NCI-H1105 treated with DMSO at 0.1 percent for 48 hours (cell line): ENCODE measurements at regions not wholly inside any gene's neighbourhood (a gene's known extent, or its start where the extent isn't known, plus 50 kb on each side); places are given as distances from the start of the nearest gene placed in this dataset.

Experiments used
- DNase-seq: peaks from one replicate; lab custom pipeline; 2025; lab: John Stamatoyannopoulos, UW

DNA sequence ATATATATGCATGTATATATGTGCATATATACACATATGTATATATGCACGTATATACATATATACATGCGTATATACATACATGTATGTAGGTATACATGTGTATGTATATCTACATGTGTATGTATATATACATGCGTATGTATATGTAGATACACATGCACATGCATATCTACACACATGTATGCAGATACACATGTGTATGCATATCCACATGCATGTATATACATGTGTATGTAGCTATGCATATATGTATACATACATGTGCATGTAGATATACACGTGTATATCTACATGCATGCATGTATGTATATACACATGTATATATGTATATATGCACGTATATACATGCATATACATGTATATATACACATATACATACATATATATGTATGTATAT lies 95.8 kb upstream of the STEAP4 start:
- no peak for DNase-seq

DNA sequence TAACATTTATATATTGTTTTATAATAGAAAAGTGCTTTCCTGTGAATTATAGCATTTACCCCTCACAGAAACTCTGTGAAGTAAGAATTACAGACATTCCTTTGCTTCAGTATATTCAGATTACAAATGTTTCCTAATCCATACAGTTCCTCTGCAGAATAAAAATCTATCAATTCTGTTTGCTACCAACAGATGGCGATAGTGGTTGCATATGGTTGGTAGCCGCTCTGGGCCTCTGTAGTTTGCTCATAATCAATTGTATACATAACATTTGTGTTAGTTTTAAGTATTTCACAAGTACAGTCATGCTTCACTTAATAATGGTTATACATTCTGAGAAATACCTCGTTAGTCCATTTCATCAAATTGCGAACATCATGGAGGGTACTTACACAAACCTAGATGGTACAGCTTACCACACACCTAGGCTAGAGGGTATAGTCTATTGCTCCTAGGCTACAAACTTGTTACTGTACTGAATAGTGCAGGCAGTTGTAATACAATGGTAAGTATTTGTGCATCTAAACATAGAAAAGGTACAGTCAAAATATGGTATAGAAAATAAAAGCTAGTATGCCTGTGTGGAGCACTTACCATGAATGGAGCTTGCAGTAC lies 94.4 kb upstream of the STEAP4 start:
- peak; percentile 24 for DNase-seq

DNA sequence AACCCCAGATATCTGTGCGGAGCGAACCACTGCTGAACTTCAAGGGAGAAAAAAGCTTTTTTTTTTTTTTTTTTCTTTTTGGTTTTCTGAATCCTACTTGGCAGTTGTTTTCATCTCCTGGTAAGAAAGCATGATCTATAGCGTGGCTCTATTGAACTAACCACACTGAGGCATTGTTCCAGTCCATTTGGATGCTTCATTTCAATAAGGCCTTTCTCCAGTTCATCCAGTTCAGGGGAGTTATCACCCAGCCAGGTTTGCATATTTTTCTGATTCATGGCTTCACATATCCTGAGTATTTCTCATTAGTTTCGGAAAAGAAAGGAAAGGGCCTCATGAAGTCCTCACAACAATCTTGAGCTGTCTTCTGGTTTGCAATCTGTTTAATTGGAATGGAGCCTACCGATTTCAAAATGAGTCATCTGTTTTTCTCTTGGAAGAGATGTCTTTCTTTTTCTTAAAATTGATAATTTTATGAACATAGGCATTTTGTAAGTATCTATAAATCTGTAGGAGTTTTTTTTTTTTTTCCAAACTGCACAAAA lies 93.1 kb upstream of the STEAP4 start:
- DNase-seq = no peak

DNA sequence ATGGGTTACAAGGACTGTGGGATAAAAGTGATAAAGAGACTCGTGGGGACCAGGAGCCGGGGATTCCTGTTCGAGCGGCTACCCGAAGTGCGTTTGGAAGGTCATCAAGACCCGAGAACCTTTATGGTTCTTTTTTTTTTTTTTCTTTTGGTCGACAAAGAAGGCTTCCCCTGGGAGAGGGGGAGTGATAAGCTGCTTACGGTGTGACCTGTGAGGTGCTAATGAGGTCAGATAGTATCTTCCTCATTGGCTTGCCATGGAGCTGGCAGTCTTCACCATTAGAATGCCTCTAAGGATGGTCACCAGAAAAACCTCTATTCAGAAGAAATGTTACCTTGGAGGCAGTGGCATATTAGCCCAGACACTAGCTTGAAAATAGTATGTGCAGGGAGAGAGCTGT lies 92.3 kb upstream of the STEAP4 start:
- no peak for DNase-seq

DNA sequence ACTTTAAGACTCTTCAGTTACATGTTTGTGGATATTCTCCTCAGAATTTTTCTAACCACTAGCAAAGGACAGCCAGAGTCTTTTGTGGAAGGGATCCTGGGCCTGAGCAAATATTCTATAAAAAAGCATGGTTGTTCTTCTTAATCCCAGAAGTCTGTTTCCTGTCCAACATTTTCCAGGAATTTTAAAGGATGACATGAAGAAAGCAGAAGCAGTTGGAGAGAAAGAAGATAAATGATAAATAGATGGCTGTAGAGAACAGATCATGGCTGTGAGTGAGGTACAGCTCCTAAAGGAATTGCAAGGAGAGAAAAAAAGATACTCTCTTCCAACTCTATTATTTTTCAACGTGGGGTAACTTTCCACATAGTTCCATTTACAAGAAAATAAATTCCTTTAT lies 91.8 kb upstream of the STEAP4 start:
- DNase-seq = no peak

DNA sequence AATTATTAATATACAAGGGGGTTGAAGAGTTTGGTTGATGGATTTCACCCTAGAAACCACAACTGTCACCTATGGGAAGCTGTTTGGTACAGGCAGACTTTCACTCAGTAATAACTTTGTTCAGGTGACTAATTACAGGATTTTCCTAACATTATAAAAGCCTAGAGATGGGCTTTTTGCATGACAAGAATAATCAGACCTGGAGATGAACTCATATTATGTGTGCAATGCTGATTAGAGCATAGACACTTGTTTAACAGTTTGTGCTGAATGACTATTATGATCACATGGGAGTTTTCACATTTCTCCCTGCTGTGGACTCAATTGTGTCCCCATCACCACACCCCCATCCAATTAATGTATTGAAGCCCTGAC lies 90.2 kb upstream of the STEAP4 start:
- DNase-seq = no peak

DNA sequence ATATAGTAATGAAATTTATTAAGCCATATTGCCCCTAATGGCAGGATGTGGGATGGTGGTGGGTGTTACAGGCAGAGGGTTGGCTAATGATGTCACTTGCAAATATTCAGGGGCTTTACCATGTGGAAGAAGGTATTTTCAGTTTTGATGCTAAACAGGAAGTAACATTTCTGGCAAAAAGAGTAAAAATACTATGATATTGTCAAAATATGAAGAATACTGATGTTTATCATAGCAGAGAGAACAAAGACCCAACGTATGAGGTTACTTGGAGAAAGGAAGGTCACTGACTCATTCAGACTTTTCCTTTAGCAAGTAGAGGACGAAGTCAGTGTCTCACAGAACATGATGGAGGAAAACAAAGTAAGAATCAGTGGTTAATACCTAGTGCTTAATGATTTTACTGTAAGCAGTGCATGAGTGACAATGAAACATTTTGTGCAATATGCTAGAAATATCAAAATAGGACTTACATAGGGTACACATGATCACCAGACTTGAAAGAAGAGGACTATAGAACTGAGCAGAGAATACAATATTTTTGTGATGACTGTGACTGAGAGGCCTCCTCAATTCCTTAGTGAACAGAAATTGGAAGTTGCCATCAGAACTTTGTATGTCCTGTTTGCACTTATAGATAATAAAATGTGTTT lies 89.7 kb upstream of the STEAP4 start:
- no peak for DNase-seq

DNA sequence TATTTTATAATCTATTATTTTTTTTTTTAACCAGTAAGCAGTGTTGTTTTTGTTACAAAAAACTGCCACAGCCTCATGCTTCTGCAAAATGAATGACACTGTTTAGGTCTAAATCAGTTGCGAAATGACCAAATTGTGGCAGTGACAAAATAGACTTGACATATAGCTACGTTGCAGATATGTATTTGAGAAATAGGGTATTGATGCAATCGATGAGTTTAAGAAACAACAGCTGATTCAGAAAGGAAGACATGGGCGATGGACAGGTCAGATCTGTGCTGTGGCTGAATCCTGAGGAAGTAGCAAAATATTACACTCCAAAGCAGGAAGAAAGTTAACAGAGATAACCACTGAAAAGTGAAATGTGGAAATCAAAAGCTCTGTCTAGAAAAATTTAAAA lies 89.0 kb upstream of the STEAP4 start:
- DNase-seq = no peak

DNA sequence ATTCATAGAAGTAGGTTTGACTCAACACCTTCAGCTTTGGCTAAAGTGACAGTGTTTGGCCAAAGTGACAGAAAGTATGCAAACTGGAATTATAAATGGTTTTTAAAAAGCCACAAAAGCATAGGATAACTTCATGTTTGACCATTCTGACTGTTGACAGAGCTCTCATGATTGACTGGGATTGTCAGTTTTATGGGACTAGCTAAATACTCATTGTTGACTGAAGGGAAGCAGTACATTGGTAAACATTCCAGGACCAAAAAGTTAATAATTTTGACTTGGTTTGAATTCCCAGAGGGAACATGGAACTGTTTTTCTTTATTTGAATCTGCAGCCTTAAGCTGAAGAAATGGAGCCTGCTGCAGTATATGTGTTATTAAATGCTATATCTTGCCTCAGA lies 84.6 kb upstream of the STEAP4 start:
- no peak for DNase-seq

DNA sequence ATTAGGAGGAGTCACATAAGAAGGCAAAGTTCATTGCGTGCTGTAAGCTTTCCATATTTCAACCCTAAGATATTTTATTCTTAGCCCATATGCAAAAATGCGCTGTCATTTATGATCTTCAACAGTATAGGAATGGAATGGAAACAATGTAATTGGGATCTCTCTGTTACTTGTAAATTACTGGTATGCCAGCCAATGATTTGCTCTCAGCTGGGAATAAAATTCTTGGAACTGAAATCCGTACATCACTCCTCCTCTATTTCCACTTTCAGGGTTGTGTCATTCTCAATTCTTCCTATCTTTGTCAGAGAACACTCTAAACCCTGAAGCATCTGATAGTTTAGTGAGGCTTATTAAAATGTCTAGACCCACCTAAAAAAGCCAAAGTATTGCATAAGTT lies 80.7 kb upstream of the STEAP4 start:
- no peak for DNase-seq

DNA sequence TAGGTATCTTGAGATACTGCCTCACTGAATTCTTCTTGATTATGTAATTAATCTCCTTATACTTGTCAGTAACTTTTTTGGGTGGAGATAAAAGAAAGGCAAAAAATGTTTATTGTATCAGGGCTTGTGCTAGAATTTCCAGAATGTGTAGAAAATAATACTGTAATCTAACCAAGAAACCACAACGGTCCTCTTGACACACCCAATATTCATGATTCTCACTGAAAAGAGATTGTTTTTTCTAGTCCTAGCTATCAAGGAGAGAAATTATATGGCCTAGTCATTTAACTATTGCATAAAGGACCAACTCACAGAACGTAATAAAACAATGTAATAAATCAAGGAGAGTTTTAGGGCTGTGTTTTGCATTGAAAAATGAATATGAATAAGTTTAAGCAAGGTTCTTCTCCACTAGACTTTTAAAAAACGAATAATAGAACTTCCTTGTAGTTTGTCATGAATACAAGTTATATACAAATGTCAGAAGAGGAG lies 80.0 kb upstream of the STEAP4 start:
- no peak for DNase-seq

DNA sequence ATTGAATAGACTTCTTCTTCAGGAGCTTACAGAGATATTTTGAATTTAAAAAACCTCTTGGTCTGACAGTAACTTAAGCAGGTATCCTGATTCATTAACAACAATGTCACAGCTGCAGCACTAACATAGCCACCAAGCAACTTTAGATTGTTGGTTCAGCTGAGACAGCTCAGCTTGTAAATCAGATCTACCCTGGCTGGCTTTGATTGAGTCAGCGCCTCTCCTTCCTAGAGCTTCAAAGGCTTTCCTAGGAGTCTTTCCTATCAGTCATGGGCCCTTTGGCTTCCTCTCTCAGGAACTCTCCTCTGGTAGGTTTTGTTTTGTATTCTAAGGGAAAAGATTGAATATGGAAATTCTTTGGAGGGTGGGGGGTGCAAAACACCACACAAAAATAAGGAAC lies 70.7 kb upstream of the STEAP4 start:
- no peak for DNase-seq

DNA sequence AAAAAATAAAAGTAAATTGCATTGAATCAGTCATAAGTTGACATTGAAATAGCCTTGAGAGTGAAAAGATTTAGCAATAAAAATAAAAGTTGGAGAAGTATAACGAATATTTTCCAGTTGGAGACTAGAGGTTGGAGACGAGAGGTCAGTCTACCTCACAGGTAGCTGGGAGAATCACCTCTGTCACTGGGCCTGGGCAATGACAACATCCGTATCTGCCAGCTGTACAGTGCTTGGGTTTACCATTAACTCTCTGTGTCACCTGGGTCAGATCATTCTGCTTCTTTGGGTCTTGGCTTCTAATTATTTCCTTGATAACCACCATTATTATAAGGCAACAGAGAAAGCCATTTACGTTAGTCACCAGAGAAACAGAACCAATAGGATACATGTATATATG lies 62.0 kb upstream of the STEAP4 start:
- DNase-seq = no peak

DNA sequence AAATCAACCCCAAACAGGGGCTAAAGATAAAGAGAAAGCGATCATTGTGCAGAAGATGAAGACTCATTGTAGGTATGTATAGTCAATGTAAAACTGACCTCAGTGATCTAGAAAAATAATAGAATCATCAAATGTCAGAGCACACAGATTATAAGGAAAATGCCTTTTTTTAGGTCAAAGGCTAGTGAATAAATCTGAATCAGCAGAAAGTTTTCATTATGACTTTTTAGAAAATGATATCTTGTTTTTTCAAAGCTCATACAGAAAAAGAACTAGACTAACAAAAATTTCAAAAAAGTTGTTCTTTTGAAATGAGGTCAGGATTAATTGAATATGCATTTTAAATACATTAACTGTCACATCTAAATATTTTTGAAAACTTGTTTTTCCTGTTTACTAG lies 60.2 kb upstream of the STEAP4 start:
- DNase-seq = no peak

DNA sequence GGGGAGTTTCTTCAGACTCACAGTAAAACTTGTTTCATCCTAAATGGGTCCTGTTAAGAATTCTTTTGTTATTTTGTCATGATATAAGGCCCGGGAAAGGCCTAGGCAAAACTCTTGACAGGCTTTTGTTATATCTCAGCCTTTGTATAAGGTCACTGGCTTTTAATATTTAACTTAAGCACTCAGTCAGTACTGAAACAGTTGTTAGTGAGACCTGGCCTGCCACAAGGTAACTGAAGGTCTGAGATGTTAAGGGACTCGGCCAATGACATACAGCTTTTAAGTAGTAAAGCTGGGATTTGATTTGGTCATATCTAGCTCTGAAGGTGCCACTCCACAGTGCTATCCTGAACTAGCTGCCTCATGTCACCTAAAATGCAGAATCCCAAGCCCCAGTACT lies 57.2 kb upstream of the STEAP4 start:
- DNase-seq = no peak

DNA sequence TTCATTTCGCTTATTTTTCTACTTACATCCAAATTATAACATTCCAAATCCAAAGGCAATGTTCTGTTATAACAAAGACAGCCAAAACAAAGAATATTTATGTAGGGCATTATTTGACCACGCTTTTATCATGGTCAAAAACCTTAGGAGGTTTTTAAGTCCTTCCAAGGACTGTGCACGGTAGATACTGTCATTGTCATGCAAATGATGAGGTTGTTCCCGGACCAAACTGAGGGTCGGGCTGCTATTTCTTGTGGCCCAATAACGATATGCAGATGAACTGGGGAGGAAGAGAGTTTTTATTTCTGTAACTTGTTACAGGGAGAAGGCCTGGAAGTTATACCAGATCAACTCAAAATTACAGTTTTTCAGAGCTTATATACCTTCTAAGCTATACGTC lies 56.6 kb upstream of the STEAP4 start:
- no peak for DNase-seq

DNA sequence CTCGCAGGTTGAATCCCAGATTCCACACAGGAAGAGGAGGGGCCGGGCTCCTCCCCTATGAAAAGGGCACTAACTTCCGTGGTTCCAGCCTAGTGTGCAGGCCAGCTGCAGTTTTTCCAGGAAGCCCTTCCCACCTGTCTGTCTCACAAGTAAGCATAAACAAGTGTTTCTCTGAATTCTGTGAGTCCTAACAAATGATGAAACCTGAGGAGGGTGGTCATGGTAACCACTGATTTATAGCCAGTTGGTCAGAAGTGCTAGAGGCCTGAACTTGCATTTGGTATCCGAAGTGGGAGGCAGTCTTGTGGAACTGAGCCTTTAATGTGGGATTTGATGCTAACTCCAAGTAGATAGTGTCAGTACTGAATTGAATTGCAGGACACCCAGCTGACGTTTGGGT lies 54.7 kb upstream of the STEAP4 start:
- peak; percentile 69 for DNase-seq

DNA sequence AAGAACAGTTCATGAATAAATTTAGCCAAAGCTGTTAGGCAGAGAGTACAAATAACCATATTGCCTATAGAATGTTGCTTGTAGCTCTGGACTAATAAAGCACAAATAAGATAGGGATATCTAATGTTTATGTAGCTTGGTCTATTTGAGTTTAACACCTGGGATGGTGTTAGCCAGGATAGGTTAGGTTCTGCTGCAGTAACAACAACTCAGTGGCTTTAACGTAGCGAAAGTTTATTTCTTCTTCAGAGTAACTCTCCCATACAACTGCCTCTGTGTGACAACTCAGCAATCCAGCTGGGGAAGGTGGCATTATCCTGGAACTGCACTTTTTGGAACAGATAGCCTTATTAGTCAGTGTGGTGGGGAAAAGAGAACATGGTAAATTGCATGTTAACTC lies 52.2 kb upstream of the STEAP4 start:
- DNase-seq = no peak

DNA sequence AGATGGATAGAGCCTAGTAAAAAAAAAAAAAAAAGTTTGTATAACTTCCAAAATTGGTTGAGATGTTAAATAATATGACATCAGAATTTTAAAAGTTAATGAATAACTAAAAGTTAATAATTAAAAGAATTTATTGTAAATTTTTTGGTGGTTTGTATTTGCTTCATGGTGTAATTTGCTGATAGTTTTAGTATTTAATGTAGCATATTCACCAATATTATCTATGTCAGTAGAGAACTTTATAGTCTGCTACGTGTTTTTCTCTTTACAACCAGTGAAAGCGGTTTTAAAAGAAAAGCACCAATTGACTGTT lies 51.8 kb upstream of the STEAP4 start:
- no peak for DNase-seq

DNA sequence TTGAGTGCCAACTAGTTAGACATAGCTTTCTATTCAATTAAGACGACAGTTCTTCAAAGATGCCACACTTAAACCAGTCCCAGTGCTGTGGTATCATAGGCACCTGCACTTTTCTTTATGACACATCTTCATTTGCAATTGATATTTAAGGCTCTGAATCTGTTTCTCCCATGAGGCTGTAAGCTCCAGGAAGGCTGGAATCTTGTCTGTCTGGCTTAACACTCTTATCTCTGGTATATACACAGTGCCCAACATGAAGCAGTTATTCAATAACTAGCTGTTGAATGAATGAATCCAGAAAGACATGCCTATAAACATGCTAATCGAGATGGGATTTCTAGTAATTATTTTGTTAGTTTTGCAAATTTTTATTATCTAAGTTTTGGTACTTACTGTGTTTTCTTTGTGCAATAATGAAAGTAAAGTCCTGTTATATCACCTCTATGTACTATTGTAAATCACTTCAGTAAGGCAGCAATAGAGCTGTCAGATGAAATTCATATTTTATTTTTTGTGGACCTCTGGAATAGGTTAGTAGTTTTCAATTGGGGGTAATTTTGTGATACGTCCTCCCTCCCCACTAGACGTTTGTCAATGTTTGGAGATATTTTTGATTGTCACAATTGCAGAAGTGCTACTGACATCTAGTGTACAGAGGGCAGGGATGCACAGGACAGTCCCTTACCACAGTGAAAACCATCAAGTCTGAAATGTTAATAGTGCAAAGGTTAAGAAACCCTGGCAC lies 51.3 kb upstream of the STEAP4 start:
- DNase-seq = no peak

DNA sequence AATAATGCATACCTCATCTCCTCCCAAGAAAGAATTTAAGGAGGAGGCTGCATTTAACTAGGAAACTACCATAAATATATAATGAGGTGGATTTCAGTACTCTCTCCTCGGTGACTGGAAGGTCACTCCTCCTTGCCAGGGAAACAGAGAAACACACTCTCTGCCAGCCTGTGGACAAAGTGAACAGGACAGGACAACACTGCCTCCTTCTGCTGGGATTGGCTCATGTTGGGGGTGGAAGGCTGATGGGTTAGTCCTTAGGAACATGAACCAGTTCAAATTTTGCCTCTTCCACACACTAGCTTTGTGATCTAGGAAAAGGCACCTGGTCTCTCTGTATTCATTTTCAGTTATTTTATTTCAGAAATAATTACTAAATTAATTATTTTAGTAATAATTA lies 50.6 kb upstream of the STEAP4 start:
- no peak for DNase-seq
